GM18517 (cell line): ENCODE measurements at regions not wholly inside any gene's neighbourhood (a gene's known extent, or its start where the extent isn't known, plus 50 kb on each side); places are given as distances from the start of the nearest gene placed in this dataset.
"Not testable (repeated sequence)": the region's sequence is repeated elsewhere in the genome, so short reads cannot be mapped to it uniquely, and the experiment has no call there.

ENCODE experiments used
- ATAC-seq: cut with Tn5 transposase; IDR thresholded peaks from one replicate; pipeline ENCODE4 v1.9.1; 2021; ENCODE audit warnings: mild to moderate bottlenecking, moderate library complexity; ENCODE audit not compliant: unreplicated experiment

GRCh38 chr12:115898670-115899069, 378.8 kb downstream of the MED13L start:
- ATAC-seq: no peak

DNA sequence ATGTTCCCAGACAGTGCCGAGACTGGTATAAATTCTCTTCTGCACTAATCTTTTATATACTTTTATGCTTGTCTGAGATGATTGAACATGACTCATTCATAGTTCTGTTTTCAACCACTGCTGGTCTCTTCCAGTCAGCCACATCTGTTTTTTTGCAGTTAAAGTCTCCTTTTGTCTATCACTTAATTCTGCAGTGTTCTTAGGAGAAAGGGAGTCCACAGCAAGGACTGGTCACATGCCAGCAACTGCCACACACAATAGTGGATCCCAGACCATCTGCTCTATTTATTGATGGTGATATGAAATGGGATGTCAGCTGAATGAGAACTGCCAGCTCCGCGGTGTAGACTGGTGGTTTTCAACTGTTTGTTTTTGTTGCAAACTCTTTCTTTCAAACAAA, 379.8 kb downstream of the MED13L start:
- no peak for ATAC-seq

DNA sequence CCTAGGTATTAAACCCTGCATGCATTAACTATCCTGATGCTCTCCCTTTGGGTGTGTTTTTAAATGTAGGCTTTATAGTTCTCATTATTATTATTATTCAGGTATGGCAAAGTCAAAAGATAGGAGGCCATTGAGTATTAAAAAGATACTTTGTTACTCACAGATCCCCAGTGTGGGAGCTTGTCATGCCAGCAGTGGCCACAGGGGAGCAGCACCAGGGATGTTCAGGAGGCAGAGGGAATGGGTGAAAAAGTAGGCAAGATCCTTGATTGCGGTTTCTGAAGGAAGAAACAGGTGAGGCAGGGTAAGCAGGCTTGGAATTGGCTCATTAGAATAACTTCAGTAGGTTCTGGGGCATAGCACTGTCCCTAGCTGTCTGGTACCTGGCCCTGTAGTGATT, 382.2 kb downstream of the MED13L start:
- no peak for ATAC-seq

GRCh38 chr12:115891556-115892164, 385.8 kb downstream of the MED13L start:
- no peak for ATAC-seq

DNA sequence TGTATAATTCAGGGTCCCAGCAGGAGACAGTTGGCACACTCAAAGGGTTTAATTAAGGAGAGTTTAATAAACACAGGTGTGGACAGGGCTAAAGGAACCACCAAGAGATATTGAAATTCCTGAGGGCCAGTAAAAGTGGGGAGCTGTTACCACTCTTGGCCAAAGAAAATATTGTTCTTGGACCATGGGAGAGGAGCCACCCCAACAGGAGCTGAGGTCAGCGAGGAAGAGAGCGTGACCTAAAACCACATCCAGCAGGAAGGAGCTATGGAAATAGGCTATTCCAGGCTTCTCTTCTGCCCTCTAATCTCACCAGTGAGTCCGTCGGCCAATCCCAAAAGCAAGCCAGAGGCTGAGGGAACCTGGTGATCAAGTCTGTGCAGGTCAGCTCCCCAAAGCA, 390.8 kb downstream of the MED13L start:
- no peak for ATAC-seq

DNA sequence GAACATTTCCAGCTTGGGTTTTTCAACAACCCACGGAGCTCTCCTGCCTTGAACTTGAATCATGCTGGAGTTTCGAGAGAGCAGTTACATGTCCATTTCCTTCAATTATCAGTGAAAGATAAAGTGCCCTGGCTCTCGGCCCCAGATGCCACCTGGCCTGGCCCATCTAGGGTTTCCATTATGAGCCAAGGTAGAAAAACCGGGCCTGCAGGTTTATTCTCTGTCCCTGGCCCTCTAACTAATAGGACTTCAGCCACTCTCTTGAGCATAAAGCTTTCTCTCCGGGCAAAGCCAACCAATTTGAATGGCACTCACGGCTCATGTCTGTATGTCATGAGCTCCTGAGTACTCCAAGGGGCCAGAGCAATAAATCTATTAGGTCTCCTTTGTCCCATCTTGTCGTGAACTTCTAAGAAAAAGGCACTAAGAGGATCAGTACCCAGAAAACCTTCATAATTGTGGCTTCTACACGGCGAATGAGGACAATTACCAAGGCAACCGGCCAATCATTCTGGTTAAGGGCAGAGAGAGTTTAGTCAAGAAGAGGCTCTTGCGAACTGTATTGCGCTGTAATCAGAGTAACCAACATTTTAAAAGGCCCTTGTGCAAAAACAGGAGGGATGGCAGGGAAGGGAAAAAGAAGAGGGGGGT, 392.3 kb downstream of the MED13L start:
- no peak for ATAC-seq

DNA sequence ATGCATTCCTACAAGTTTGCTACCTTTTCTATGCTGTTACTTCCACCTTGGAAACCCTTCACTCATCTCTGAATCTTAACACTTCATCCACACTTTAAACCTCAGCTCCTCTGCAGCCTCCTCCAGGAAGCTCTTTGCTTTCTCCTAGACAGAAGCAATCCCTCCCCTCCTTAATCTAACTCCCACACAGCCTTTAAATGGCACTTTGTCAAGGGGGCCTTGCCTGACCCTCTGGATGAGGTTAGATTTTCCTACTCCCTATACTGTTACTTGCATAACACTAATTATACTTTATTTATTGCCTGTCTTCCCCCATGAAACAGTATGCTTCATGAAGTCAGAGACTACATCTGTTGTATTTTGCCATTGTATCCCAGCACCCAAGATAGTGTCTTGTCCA, 394.6 kb downstream of the MED13L start:
- ATAC-seq: no peak

GRCh38 chr12:115880238-115880637, 397.3 kb downstream of the MED13L start:
- no peak for ATAC-seq

DNA sequence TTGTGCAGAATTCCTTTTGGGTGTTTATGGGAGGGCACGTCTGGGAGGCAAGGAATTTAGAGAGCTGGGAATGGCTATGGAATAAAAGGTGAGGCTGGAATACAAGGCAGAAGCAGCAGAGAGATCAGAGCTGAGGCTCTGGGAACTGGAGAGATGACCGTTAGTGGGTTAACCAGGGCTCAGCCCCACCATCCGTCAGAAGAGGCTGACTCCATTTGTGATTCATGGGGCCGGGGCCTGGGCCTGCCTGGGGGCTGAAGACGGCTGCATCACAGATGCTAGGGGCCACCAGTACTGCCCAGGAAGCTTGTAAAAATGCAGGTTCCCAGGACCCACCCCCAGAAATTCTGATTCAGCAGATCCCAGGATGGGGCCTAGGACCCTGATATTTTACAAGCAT, 398.1 kb downstream of the MED13L start:
- ATAC-seq: no peak

DNA sequence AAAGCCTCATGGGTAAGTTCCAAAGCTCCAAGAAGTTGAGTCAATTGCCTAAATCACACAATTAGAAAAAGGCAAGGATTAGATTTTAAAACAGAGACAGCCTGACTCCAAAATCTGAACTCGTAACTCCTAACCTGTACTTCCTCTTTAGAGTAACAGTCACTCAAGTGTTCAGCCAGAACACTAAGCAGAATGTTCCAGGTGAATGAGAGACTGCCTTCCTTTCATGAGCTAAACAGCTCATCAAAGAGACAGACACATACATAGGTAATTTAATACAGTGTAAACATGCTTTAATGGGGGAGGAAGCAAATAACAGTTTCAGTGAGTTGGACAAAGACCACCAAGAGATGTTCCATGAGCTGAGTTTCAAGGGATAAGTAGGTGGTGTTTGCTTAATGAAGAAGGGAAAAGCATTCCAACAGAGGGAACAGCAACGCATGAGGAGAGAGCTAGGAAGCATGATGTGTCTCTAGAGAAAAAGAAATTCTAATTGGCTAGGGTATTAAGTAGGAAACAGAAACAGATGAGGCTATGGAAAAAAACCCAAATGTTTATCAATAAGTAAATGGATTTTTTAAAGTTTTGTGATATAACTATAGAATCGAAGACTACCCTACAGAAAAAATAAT, 403.9 kb downstream of the MED13L start:
- no peak for ATAC-seq

DNA sequence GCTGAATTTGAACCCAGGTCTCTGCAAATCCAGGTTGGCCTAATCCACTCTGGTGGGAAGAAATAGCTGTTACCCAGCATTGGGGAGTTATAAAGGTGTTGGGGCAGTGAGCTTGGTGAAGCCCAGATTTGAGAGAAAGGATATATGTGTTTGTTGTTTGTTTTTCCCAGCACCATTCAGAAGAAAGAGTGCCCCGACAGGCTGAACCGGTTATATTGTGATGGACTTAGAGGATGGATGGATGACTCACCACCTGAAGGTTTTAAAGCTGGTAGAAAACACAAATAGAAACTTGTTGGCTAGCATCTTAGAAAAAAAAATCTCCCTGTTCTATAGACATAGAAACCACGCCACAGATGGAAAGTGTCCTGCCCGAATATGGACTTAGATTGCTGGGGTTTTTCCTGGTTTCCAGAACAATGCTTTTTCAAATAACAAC, 404.6 kb downstream of the MED13L start:
- ATAC-seq: no peak

- no peak for ATAC-seq
Measured at GRCh38 chr12:115872212-115872611, 405.3 kb downstream of the MED13L start.

DNA sequence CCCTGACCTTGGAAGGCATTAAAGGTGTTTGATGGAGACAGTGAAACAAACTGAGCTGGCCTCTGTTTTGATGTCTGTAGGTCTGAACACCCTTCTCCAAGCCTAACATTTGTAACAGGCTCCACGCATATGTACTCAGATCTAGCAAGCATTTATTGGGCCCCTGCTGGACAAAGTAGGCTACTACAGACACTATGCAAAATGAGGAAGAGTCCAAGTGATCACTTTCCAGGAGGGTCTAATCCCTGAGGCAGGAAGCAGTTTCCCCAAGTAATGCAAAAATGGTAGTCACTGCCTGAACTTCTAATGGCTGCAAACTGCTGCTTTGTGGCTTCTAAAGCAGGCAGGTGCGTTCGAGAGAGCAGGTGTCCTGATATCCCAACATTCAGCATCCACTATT, 405.8 kb downstream of the MED13L start:
- ATAC-seq: no peak

DNA sequence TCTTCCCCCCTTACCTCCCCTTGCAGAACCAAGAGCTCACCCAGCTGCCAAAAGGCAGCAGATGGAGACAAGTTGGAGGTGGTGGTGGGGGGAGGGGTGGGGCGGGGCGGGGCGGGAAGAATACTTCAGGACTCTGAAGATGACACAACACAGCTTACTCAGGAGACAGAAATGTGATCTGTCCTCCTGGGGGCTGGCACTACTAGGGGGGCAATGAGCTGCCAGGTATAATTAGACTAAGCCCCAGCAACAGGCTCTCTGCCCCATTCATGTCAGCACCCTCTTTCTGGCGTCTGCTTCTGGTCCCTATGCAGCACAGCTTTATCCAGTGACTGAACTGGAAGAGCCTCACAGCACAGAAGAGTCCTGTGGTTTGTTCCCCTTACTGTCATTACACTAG, 407.0 kb downstream of the MED13L start:
- no peak for ATAC-seq

- no peak for ATAC-seq
Measured at GRCh38 chr12:115870021-115870420, 407.5 kb downstream of the MED13L start.

GRCh38 chr12:115869604-115870003, 407.9 kb downstream of the MED13L start:
- no peak for ATAC-seq

- no peak for ATAC-seq
Measured at GRCh38 chr12:115868624-115869023, 408.9 kb downstream of the MED13L start.

- ATAC-seq: no peak
Measured at GRCh38 chr12:115867854-115868253, 409.6 kb downstream of the MED13L start.

DNA sequence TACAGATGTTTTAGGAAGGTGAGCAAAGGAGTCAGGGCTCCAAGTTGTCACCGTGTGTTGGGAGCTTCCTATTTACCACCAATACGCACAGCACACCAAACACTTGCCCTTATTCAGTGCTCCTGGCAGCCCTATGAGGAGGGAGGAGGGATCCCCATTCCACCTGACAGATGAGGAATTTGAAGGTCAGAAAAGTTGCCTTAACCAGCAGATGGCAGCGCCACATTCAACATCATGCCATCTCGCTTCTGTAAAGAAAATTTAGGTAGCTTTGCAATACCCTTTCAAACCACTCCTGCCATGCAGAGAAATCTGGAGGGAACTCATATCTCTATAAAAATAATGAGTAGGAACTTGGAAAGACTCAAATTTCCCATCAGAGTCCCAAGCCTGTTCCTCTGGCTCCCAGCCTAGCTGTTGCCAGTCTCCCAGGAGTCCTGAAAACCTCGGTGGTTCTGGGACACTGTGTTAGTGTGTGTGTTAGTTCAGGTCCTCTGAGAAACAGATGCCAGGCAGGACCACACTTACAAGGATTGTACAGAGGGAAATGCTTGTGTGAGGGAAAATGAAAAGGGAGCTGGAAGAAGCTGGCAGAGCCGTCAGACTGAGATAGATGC, 410.5 kb downstream of the MED13L start:
- ATAC-seq: no peak

- not testable (repeated sequence) for ATAC-seq
Measured at GRCh38 chr12:115866281-115866680, 411.2 kb downstream of the MED13L start.

DNA sequence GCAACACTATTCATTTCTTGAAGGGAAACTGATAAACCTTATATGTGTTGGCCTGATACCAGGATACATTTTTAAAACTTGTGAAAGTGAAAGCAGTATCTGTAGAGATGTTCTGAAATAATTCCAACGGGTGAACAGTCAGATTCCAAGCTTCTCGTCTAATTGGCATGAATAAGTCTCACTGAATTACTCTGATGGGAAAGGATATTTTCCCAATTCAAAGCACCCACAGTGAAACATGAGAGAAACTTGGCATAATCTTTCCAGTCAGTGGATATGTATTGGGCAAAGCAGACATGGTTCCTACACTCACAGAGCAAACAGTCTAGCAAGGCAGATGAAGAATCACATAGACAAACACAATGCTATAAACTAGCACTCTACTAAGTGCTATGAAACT, 413.1 kb downstream of the MED13L start:
- ATAC-seq: no peak

- ATAC-seq: no peak
Measured at GRCh38 chr12:115860619-115861018, 416.9 kb downstream of the MED13L start.
